ENCODE measurements at regions not wholly inside any gene's neighbourhood (a gene's known extent, or its start where the extent isn't known, plus 50 kb on each side); places are given as distances from the start of the nearest gene placed in this dataset.

- no peaks in the 10 kb centered on the region for H3K9me3 ChIP-seq
- TF ChIP-seq CTCF (IDR thresholded peaks at IDR 0.05): no peak
- no peaks in the 10 kb centered on the region for H3K4me1 ChIP-seq
- no peak overlapping the region for H3K4me3 ChIP-seq
- H3K27ac ChIP-seq: no peak overlapping the region
- DNase-seq: no peak
- no peaks in the 10 kb centered on the region for H3K27me3 ChIP-seq
- H3K36me3 ChIP-seq: no peaks in the 10 kb centered on the region
- intact Hi-C loops (cut with DNase I; ENCODE audit: low total_unique reads): no loop called here
Measured at GRCh38 chr4:149949381-149949780, 128.9 kb upstream of the DCLK2 start.

GRCh38 chr4:149951152-149951900 lies 126.9 kb upstream of the DCLK2 start:
- intact Hi-C loops (cut with DNase I; ENCODE audit: low total_unique reads): no loop called here
- no peaks in the 10 kb centered on the region for H3K4me1 ChIP-seq
- H3K27ac ChIP-seq: no peak overlapping the region
- no peaks in the 10 kb centered on the region for H3K36me3 ChIP-seq
- no peaks in the 10 kb centered on the region for H3K27me3 ChIP-seq
- TF ChIP-seq CTCF (IDR thresholded peaks at IDR 0.05): no peak
- H3K4me3 ChIP-seq: no peak overlapping the region
- DNase-seq: no peak
- no peaks in the 10 kb centered on the region for H3K9me3 ChIP-seq

GRCh38 chr4:149952101-149952500 lies 126.1 kb upstream of the DCLK2 start:
- DNase-seq: no peak
- TF ChIP-seq CTCF (IDR thresholded peaks at IDR 0.05): no peak
- intact Hi-C loops (cut with DNase I; ENCODE audit: low total_unique reads): no loop called here
- H3K4me1 ChIP-seq: no peaks in the 10 kb centered on the region
- H3K9me3 ChIP-seq: no peaks in the 10 kb centered on the region
- H3K36me3 ChIP-seq: no peaks in the 10 kb centered on the region
- H3K27me3 ChIP-seq: no peaks in the 10 kb centered on the region
- H3K4me3 ChIP-seq: no peak overlapping the region
- H3K27ac ChIP-seq: no peak overlapping the region

- no peaks in the 10 kb centered on the region for H3K4me1 ChIP-seq
- H3K27me3 ChIP-seq: no peaks in the 10 kb centered on the region
- TF ChIP-seq CTCF (IDR thresholded peaks at IDR 0.05): no peak
- intact Hi-C loops (cut with DNase I; ENCODE audit: low total_unique reads): no loop called here
- no peaks in the 10 kb centered on the region for H3K36me3 ChIP-seq
- H3K4me3 ChIP-seq: no peak overlapping the region
- no peaks in the 10 kb centered on the region for H3K9me3 ChIP-seq
- DNase-seq: no peak
- no peak overlapping the region for H3K27ac ChIP-seq
Measured at GRCh38 chr4:149952716-149953115, 125.5 kb upstream of the DCLK2 start.

GRCh38 chr4:149955780-149956390 lies 122.4 kb upstream of the DCLK2 start:
- TF ChIP-seq CTCF (IDR thresholded peaks at IDR 0.05): no peak
- Histone ChIP-seq H3K9me3 (no peaks in the 10 kb centered on the region), H3K27me3 (no peaks in the 10 kb centered on the region), H3K4me3 (no peak overlapping the region), H3K36me3 (no peaks in the 10 kb centered on the region), H3K4me1 (no peaks in the 10 kb centered on the region), H3K27ac (no peak overlapping the region)
- intact Hi-C loops (cut with DNase I; ENCODE audit: low total_unique reads): no loop called here
- DNase-seq: no peak

Measured in tibial artery (tissue), 4 donors.